SK-N-MC (cell line): ENCODE measurements at regions not wholly inside any gene's neighbourhood (a gene's known extent, or its start where the extent isn't known, plus 50 kb on each side); places are given as distances from the start of the nearest gene placed in this dataset.

Source experiments
- DNase-seq: peaks from one replicate; pipeline ENCODE4 v3.0.0-alpha.2; 2011; ENCODE audit warnings: low read depth, low spot score
- H3K27ac ChIP-seq: fragments of 200-600 bp; sonication (generic); 2 replicates; pipeline ENCODE4 v1.5.1; 2016; ENCODE audit warnings: mixed run types
- H3K36me3 ChIP-seq: fragments of 200-600 bp; sonication (generic); 2 replicates; pipeline ENCODE4 v1.6.1; 2017; ENCODE audit warnings: antibody characterized with exemption, low read length, mixed read lengths; ENCODE audit not compliant: insufficient read depth
- H3K4me3 ChIP-seq: fragments of 200-600 bp; sonication (generic); 2 replicates; pipeline ENCODE4 v1.5.1; 2016
- H3K9ac ChIP-seq: fragments of 200-600 bp; sonication (generic); 2 replicates; pipeline ENCODE4 v1.8.0; 2017; ENCODE audit warnings: mixed run types, mixed read lengths; ENCODE audit not compliant: insufficient read length
- H3K9me3 ChIP-seq: fragments of 200-600 bp; sonication (generic); 2 replicates; pipeline ENCODE4 v1.6.1; 2017; ENCODE audit warnings: low read depth, mild to moderate bottlenecking, antibody characterized with exemption, low read length, moderate library complexity, mixed read lengths
- EZH2 ChIP-seq: fragments of 200-600 bp; sonication (generic); IDR thresholded peaks from one replicate; pipeline ENCODE4 v1.6.1; 2017; ENCODE audit warnings: antibody characterized with exemption
- FOXP2 ChIP-seq: optimal IDR thresholded peaks from 2 replicates; pipeline ENCODE3; 2011; ENCODE audit warnings: mild to moderate bottlenecking, moderate library complexity; ENCODE audit not compliant: insufficient read depth; ENCODE audit errors: extremely low read length, control extremely low read depth
- POLR2AphosphoS5 ChIP-seq: IDR thresholded peaks from 2 replicates; pipeline ENCODE4 v1.6.1; 2012; ENCODE audit warnings: mild to moderate bottlenecking, low read depth, low read length, borderline replicate concordance

GRCh38 chr6:14865531-14866100 is 380.3 kb upstream of the JARID2 start:
- no peak overlapping the region for H3K27ac ChIP-seq
- no peaks in the 10 kb centered on the region for H3K9me3 ChIP-seq
- no peak for DNase-seq
- H3K9ac ChIP-seq, result no peak overlapping the region
- TF ChIP-seq EZH2 (no peak), FOXP2 (no peak), POLR2AphosphoS5 (no peak)
- no peak overlapping the region for H3K4me3 ChIP-seq
- no peaks in the 10 kb centered on the region for H3K36me3 ChIP-seq

- DNase-seq, result no peak
- no peak for TF ChIP-seq POLR2AphosphoS5
- no peak for TF ChIP-seq FOXP2
- TF ChIP-seq EZH2, result no peak
- no peak overlapping the region for H3K4me3 ChIP-seq
- H3K27ac ChIP-seq, result no peak overlapping the region
- no peak overlapping the region for H3K9ac ChIP-seq
- no peaks in the 10 kb centered on the region for H3K9me3 ChIP-seq
- H3K36me3 ChIP-seq, result no peaks in the 10 kb centered on the region
Measured at GRCh38 chr6:14867802-14868201, 378.1 kb upstream of the JARID2 start.

GRCh38 chr6:14871221-14871620 is 374.6 kb upstream of the JARID2 start:
- H3K36me3 ChIP-seq, result no peaks in the 10 kb centered on the region
- no peak overlapping the region for H3K4me3 ChIP-seq
- H3K9me3 ChIP-seq, result no peaks in the 10 kb centered on the region
- H3K9ac ChIP-seq, result no peak overlapping the region
- H3K27ac ChIP-seq, result no peak overlapping the region
- no peak for DNase-seq
- no peak for TF ChIP-seq POLR2AphosphoS5
- TF ChIP-seq FOXP2, result no peak
- no peak for TF ChIP-seq EZH2

GRCh38 chr6:14873101-14873500 is 372.8 kb upstream of the JARID2 start:
- Histone ChIP-seq H3K36me3 (no peaks in the 10 kb centered on the region), H3K9ac (peak overlapping the region; percentile 29), H3K9me3 (no peaks in the 10 kb centered on the region), H3K27ac (no peak overlapping the region), H3K4me3 (no peak overlapping the region)
- TF ChIP-seq EZH2 (no peak), POLR2AphosphoS5 (no peak), FOXP2 (no peak)
- no peak for DNase-seq

GRCh38 chr6:14873781-14874441 is 372.0 kb upstream of the JARID2 start:
- Histone ChIP-seq H3K9me3 (no peaks in the 10 kb centered on the region), H3K36me3 (no peaks in the 10 kb centered on the region), H3K4me3 (no peak overlapping the region), H3K9ac (no peak overlapping the region), H3K27ac (0 out of 2 replicates have a peak overlapping the region, but pooled peaks have one; percentile 59)
- no peak for TF ChIP-seq POLR2AphosphoS5
- no peak for TF ChIP-seq EZH2
- TF ChIP-seq FOXP2, result no peak
- DNase-seq, result no peak

- Histone ChIP-seq H3K4me3 (no peak overlapping the region), H3K27ac (peak overlapping the region; percentile 59; the same call in 1 of the 2 replicates), H3K9me3 (no peaks in the 10 kb centered on the region), H3K9ac (no peak overlapping the region), H3K36me3 (no peaks in the 10 kb centered on the region)
- no peak for DNase-seq
- TF ChIP-seq POLR2AphosphoS5 (no peak), EZH2 (no peak), FOXP2 (no peak)
Measured at GRCh38 chr6:14874975-14875480, 370.8 kb upstream of the JARID2 start.

- Histone ChIP-seq H3K9me3 (no peaks in the 10 kb centered on the region), H3K9ac (no peak overlapping the region), H3K36me3 (no peaks in the 10 kb centered on the region), H3K4me3 (no peak overlapping the region), H3K27ac (peak overlapping the region; percentile 99)
- no peak for DNase-seq
- no peak for TF ChIP-seq FOXP2
- TF ChIP-seq EZH2, result no peak
- no peak for TF ChIP-seq POLR2AphosphoS5
Measured at GRCh38 chr6:14875481-14876063, 370.3 kb upstream of the JARID2 start.

- TF ChIP-seq POLR2AphosphoS5 (no peak; the same call in 1 of the 2 replicates), FOXP2 (no peak), EZH2 (no peak)
- H3K4me3 ChIP-seq, result peak overlapping the region; percentile 76
Measured at GRCh38 chr6:14876778-14877613, 368.9 kb upstream of the JARID2 start.

More at GRCh38 chr6:14876778-14877613, 368.9 kb upstream of the JARID2 start:
- Histone ChIP-seq H3K9ac (peak overlapping the region; percentile 68), H3K36me3 (no peaks in the 10 kb centered on the region), H3K27ac (peak overlapping the region; percentile 99), H3K9me3 (no peaks in the 10 kb centered on the region)
- peak; percentile 96 for DNase-seq
